Sigmoid colon (tissue), 6 donors: ENCODE measurements at regions not wholly inside any gene's neighbourhood (a gene's known extent, or its start where the extent isn't known, plus 50 kb on each side); places are given as distances from the start of the nearest gene placed in this dataset.

Experiments
- DNase-seq: peaks from one replicate; pipeline ENCODE4 v3.0.0-alpha.2; 2019
- H3K27ac ChIP-seq, 4 donors: fragments of 200-600 bp; sonication (generic); one replicate each; pipeline ENCODE4 v1.5.1; 2016 to 2019; ENCODE audit warnings: mild to moderate bottlenecking in 1 of 4
- H3K27me3 ChIP-seq, 3 donors: fragments of 200-600 bp; sonication (generic); one replicate each; pipeline ENCODE4 v1.5.1; 2019; ENCODE audit warnings: mild to moderate bottlenecking in 1 of 3
- H3K36me3 ChIP-seq, 4 donors: fragments of 200-600 bp; sonication (generic); one replicate each; pipeline ENCODE4 v1.5.1; 2016 to 2019
- H3K4me1 ChIP-seq, 4 donors: fragments of 200-600 bp; sonication (generic); one replicate each; pipeline ENCODE4 v1.5.1; 2017 to 2019
- H3K4me3 ChIP-seq, 4 donors: fragments of 200-600 bp; sonication (generic); one replicate each; pipeline ENCODE4 v1.5.1; 2017 to 2019; ENCODE audit warnings: mild to moderate bottlenecking in 2 of 4, moderate library complexity in 1 of 4
- H3K9me3 ChIP-seq, 4 donors: fragments of 200-600 bp in 3 of 4; sonication (generic) in 3 of 4; one replicate each; pipeline versions ENCODE4 v1.5.1 to v1.6.1; 2013 to 2019
- CTCF ChIP-seq, 4 experiments: fragments of 450-650 bp in 3 of 4; fragments of 200-600 bp in 1 of 4; IDR thresholded peaks; one replicate each; pipeline ENCODE4 v1.5.1; 2016 to 2019; ENCODE audit warnings: antibody characterized with exemption in 4 of 4, mild to moderate bottlenecking in 3 of 4, moderate library complexity in 2 of 4
- EP300 ChIP-seq, 4 donors: sonication (generic); formaldehyde crosslinking; IDR thresholded peaks; one replicate each; pipeline ENCODE4 v1.6.1; 2017; ENCODE audit warnings: antibody characterized with exemption in 4 of 4
- POLR2A ChIP-seq, 2 donors: fragments of 450-650 bp; IDR thresholded peaks; one replicate each; pipeline ENCODE4 v1.6.1; 2016; ENCODE audit warnings: antibody characterized with exemption in 2 of 2, mild to moderate bottlenecking in 2 of 2, moderate library complexity in 2 of 2
- POLR2AphosphoS5 ChIP-seq, 4 donors: sonication (generic); formaldehyde crosslinking; IDR thresholded peaks; one replicate each; pipeline ENCODE4 v1.6.1; 2017; ENCODE audit warnings: antibody characterized with exemption in 4 of 4
- WGBS, 2 donors: extraction: QIAGEN DNeasy Blood & Tissue Kit; methylation state at CpG; one replicate each; pipeline ENCODE4 v1.1.7; 2013; 5-methylcytosine and 5-hydroxymethylcytosine counted together
- intact Hi-C: fragments of 100-400 bp; cut with DNase I; formaldehyde crosslinking; loops from one replicate; pipeline ENCODE4 v1.15.1; 2023
- donor health status: healthy with polysubstance abuse.
- donor health status: healthy.

GRCh38 chr11:36775756-36776155 lies 177.7 kb upstream of the RAG2 start:
- Histone ChIP-seq H3K9me3 (no peaks in the 10 kb centered on the region), H3K36me3 (no peaks in the 10 kb centered on the region), H3K4me1 (peaks cover 0 to 8% (median 0%) of the 10 kb centered on the region in 4 donors), H3K27me3 (no peaks in the 10 kb centered on the region), H3K4me3 (no peak overlapping the region), H3K27ac (no peak overlapping the region)
- DNase-seq = no peak
- intact Hi-C loops = no loop called here
- WGBS, 2 donors = 50 to 80% methylated on average over 2 of the region's 2 CpGs
- TF ChIP-seq CTCF (IDR thresholded peaks at IDR 0.05) (no peak), POLR2A (IDR thresholded peaks at IDR 0.05) (no peak), POLR2AphosphoS5 (IDR thresholded peaks at IDR 0.05) (no peak), EP300 (IDR thresholded peaks at IDR 0.05) (no peak)

- intact Hi-C loops = no loop called here
- Histone ChIP-seq H3K27ac (no peak overlapping the region), H3K27me3 (no peaks in the 10 kb centered on the region), H3K36me3 (no peaks in the 10 kb centered on the region), H3K4me3 (no peak overlapping the region), H3K4me1 (peaks cover 0 to 8% (median 0%) of the 10 kb centered on the region in 4 donors), H3K9me3 (no peaks in the 10 kb centered on the region)
- TF ChIP-seq POLR2AphosphoS5 (IDR thresholded peaks at IDR 0.05) (no peak), CTCF (IDR thresholded peaks at IDR 0.05) (no peak), EP300 (IDR thresholded peaks at IDR 0.05) (no peak), POLR2A (IDR thresholded peaks at IDR 0.05) (no peak)
- 52 to 83% methylated on average over 1 of the region's 1 CpG for WGBS, 2 donors
- DNase-seq = no peak
Measured at GRCh38 chr11:36775130-36775529, 177.1 kb upstream of the RAG2 start.

GRCh38 chr11:36774603-36775002 lies 176.6 kb upstream of the RAG2 start:
- DNase-seq = no peak
- Histone ChIP-seq H3K9me3 (no peaks in the 10 kb centered on the region), H3K36me3 (no peaks in the 10 kb centered on the region), H3K4me3 (no peak overlapping the region), H3K4me1 (peaks cover 0 to 8% (median 0%) of the 10 kb centered on the region in 4 donors), H3K27ac (no peak overlapping the region), H3K27me3 (no peaks in the 10 kb centered on the region)
- intact Hi-C loops = no loop called here
- WGBS, 2 donors = 76 to 89% methylated on average over 1 of the region's 1 CpG
- TF ChIP-seq EP300 (IDR thresholded peaks at IDR 0.05) = no peak
- no peak for TF ChIP-seq CTCF (IDR thresholded peaks at IDR 0.05)
- TF ChIP-seq POLR2AphosphoS5 (IDR thresholded peaks at IDR 0.05) = no peak
- no peak for TF ChIP-seq POLR2A (IDR thresholded peaks at IDR 0.05)

DNA sequence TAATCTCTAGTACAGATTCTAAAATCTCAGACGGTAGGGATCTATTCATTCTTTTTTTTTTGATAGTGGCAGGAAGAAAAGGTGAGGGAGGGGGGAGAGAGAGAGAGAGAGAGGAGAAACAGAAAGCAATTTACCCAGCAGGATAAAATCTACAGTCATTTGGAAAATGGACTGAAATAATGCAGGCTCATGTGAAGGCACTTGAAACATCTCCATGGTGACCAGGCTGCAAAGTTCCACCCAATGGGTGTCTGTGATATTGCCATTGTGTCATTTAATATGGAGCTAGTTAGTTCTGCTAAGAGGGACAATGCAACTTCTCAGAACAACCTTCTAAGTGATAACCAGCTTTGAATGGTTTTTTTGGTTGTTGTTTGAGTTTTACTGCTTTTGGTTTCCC lies 165.2 kb upstream of the RAG2 start:
- no peak overlapping the region for H3K4me3 ChIP-seq
- TF ChIP-seq POLR2A (IDR thresholded peaks at IDR 0.05) (no peak), EP300 (IDR thresholded peaks at IDR 0.05) (no peak), POLR2AphosphoS5 (IDR thresholded peaks at IDR 0.05) (no peak), CTCF (IDR thresholded peaks at IDR 0.05) (no peak)
- 6 to 31% methylated on average over 1 of the region's 1 CpG for WGBS, 2 donors
- H3K27ac ChIP-seq = no peak overlapping the region
- intact Hi-C loops = no loop called here
- no peak for DNase-seq
- H3K36me3 ChIP-seq = no peaks in the 10 kb centered on the region
- H3K27me3 ChIP-seq = no peaks in the 10 kb centered on the region
- H3K9me3 ChIP-seq = peaks cover 0 to 2% (median 0%) of the 10 kb centered on the region in 4 donors
- H3K4me1 ChIP-seq = no peaks in the 10 kb centered on the region

DNA sequence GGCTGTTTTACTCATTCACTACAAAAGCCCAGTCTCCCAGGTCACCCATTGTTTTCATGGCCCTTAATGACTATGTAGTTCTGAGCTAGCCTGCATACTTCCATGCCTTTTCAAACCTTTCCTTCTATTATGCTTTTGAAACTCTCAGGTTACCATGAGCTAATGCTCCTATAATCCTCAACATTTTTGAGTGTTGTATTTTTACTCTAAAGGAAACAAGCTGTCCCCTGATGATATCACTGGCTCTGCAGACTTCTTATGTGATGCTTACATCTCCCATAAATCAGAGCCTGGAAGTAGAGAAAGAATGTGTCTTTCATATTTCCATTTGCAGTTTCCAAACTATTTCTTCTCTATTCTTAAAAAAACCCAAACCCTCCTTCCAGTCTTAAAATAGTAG lies 159.0 kb upstream of the RAG2 start:
- Histone ChIP-seq H3K27me3 (no peaks in the 10 kb centered on the region), H3K4me1 (no peaks in the 10 kb centered on the region), H3K36me3 (no peaks in the 10 kb centered on the region), H3K9me3 (peaks cover 0 to under 1% (median 0%) of the 10 kb centered on the region in 4 donors), H3K27ac (no peak overlapping the region), H3K4me3 (no peak overlapping the region)
- intact Hi-C loops = no loop called here
- no peak for DNase-seq
- TF ChIP-seq POLR2A (IDR thresholded peaks at IDR 0.05) = no peak
- no peak for TF ChIP-seq EP300 (IDR thresholded peaks at IDR 0.05)
- TF ChIP-seq CTCF (IDR thresholded peaks at IDR 0.05) = no peak
- TF ChIP-seq POLR2AphosphoS5 (IDR thresholded peaks at IDR 0.05) = no peak
